Liver (tissue), 2 donors: ENCODE measurements at regions not wholly inside any gene's neighbourhood (a gene's known extent, or its start where the extent isn't known, plus 50 kb on each side); places are given as distances from the start of the nearest gene placed in this dataset.

ENCODE experiments used
- REST ChIP-seq: IDR thresholded peaks from 2 replicates; pipeline ENCODE4 v1.6.1; 2016; ENCODE audit warnings: antibody characterized with exemption, mild to moderate bottlenecking
- TF ChIP-seq, protein P1 (sequence below): fragments of 150-350 bp; IDR thresholded peaks from 2 replicates; pipeline ENCODE4 v1.5.1; 2017; ENCODE audit warnings: improper control_type of control experiment, low read depth, low read length; ENCODE audit not compliant: missing input control
- donor health status: healthy.

GRCh38 chr12:16726879-16727278 lies 120.9 kb upstream of the LMO3 start:
- TF ChIP-seq, protein P1, sequence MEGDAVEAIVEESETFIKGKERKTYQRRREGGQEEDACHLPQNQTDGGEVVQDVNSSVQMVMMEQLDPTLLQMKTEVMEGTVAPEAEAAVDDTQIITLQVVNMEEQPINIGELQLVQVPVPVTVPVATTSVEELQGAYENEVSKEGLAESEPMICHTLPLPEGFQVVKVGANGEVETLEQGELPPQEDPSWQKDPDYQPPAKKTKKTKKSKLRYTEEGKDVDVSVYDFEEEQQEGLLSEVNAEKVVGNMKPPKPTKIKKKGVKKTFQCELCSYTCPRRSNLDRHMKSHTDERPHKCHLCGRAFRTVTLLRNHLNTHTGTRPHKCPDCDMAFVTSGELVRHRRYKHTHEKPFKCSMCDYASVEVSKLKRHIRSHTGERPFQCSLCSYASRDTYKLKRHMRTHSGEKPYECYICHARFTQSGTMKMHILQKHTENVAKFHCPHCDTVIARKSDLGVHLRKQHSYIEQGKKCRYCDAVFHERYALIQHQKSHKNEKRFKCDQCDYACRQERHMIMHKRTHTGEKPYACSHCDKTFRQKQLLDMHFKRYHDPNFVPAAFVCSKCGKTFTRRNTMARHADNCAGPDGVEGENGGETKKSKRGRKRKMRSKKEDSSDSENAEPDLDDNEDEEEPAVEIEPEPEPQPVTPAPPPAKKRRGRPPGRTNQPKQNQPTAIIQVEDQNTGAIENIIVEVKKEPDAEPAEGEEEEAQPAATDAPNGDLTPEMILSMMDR, result no peak
- no peak for TF ChIP-seq REST
